Neural crest cell (in vitro differentiated cells): ENCODE measurements at regions not wholly inside any gene's neighbourhood (a gene's known extent, or its start where the extent isn't known, plus 50 kb on each side); places are given as distances from the start of the nearest gene placed in this dataset.
A peak's percentile ranks its signal among the peaks of the same experiment; 100 is the strongest.
"Not testable (repeated sequence)": the region's sequence is repeated elsewhere in the genome, so short reads cannot be mapped to it uniquely, and the experiment has no call there.

Experiments used
- DNase-seq: peaks from one replicate; pipeline ENCODE4 v3.0.0; 2021; ENCODE audit warnings: low read depth, mixed read lengths, low spot score
- H3K27ac Mint-ChIP-seq: one replicate; pipeline ENCODE4 v1.8.0; 2021; ENCODE audit warnings: mild to moderate bottlenecking, mixed read lengths; ENCODE audit not compliant: unreplicated experiment
- H3K27me3 Mint-ChIP-seq: 2 replicates; pipeline ENCODE4 v1.8.0; 2021; ENCODE audit warnings: low read depth, mild to moderate bottlenecking, mixed read lengths
- H3K36me3 Mint-ChIP-seq: 2 replicates; pipeline ENCODE4 v1.8.0; 2021; ENCODE audit warnings: low read depth, mild to moderate bottlenecking, mixed read lengths
- H3K4me1 Mint-ChIP-seq: 2 replicates; pipeline ENCODE4 v1.8.0; 2021; ENCODE audit warnings: mixed read lengths
- H3K4me3 Mint-ChIP-seq: one replicate; pipeline ENCODE4 v1.8.0; 2021; ENCODE audit warnings: mild to moderate bottlenecking, mixed read lengths
- H3K9me3 Mint-ChIP-seq: 2 replicates; pipeline ENCODE4 v1.8.0; 2021; ENCODE audit warnings: mixed read lengths
- TF ChIP-seq, protein P1 (sequence below): fragments of 200-600 bp; sonication (generic); conservative IDR thresholded peaks from 2 replicates; pipeline ENCODE4 v1.5.0; 2021; ENCODE audit warnings: antibody characterized with exemption, mild to moderate bottlenecking

DNA sequence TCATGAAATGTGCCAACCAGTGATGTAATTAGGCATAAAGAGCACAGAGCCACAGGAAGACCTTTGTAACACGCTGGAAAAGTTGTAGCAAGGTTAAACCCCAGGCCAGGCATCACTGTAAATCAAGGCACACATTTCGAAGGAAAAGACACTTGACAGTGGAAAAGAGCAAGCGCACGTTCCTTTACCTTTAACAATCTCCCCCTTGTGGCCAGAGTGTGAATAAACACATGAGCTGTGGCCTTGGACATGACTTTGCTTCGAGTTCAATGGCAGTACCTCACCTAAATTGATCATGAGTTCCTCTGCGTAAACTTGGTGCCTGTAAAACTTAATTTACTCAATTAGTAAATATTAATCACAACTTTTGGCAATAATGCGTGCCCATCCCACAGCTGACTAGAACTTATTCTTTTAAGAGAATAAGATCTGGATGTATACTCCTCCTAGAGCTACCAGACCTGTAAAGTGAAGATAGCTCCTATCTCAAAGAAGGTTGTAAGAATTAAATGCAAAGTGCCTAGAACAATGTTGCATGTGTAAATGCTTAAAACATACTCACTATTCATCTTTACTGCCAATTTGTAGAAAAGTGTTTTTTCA is 757.0 kb upstream of the NECTIN3 start:
- no peak overlapping the region for H3K27ac Mint-ChIP-seq
- TF ChIP-seq, protein P1, sequence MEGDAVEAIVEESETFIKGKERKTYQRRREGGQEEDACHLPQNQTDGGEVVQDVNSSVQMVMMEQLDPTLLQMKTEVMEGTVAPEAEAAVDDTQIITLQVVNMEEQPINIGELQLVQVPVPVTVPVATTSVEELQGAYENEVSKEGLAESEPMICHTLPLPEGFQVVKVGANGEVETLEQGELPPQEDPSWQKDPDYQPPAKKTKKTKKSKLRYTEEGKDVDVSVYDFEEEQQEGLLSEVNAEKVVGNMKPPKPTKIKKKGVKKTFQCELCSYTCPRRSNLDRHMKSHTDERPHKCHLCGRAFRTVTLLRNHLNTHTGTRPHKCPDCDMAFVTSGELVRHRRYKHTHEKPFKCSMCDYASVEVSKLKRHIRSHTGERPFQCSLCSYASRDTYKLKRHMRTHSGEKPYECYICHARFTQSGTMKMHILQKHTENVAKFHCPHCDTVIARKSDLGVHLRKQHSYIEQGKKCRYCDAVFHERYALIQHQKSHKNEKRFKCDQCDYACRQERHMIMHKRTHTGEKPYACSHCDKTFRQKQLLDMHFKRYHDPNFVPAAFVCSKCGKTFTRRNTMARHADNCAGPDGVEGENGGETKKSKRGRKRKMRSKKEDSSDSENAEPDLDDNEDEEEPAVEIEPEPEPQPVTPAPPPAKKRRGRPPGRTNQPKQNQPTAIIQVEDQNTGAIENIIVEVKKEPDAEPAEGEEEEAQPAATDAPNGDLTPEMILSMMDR = peak; percentile 79
- H3K27me3 Mint-ChIP-seq = no peaks in the 10 kb centered on the region
- peak; percentile 51 for DNase-seq
- H3K9me3 Mint-ChIP-seq = no peaks in the 10 kb centered on the region
- peaks cover 4% of the 10 kb centered on the region for H3K4me1 Mint-ChIP-seq
- H3K36me3 Mint-ChIP-seq = no peaks in the 10 kb centered on the region
- no peak overlapping the region for H3K4me3 Mint-ChIP-seq

DNA sequence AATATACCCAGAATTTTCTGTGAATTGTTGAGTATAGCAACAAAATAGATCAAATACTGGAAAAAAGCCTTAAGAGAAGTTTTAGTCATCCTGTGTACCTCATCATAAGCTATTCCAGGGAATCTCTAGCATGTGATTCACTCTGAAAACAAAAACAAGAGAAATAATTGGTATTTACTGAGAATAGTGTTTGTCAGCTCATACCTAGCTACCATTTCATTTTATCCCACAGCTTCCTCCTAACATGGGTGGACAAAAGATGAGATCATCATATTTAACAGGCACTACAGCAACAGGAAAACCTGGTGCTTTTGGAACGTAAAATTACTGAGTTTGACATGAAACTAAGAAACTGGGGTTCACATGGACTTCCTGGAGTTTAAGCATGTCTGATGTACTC is 753.5 kb upstream of the NECTIN3 start:
- no peaks in the 10 kb centered on the region for H3K27me3 Mint-ChIP-seq
- H3K4me3 Mint-ChIP-seq = no peak overlapping the region
- peaks cover 1% of the 10 kb centered on the region for H3K4me1 Mint-ChIP-seq
- no peaks in the 10 kb centered on the region for H3K36me3 Mint-ChIP-seq
- H3K9me3 Mint-ChIP-seq = no peaks in the 10 kb centered on the region
- TF ChIP-seq, protein P1 = no peak
- no peak for DNase-seq
- no peak overlapping the region for H3K27ac Mint-ChIP-seq

DNA sequence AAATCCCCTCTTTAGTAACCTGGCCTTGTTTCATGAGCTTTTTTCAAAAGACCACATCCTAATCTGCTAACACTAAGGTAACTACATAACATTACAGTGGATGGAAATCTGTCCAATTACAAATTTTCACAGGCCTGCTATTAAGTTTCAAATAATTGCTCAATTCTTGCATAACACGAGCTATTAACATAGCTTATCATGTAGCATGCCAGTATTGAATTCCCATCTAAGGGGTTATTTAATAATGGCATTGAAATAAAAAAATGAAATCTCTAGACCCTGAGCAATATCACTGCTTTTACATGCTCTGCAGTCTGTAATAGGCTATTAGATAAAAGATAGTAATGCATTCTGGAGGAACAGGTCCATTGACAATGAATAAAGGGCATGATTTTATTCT is 748.3 kb upstream of the NECTIN3 start:
- H3K27me3 Mint-ChIP-seq = no peaks in the 10 kb centered on the region
- H3K4me1 Mint-ChIP-seq = peaks cover 19% of the 10 kb centered on the region
- H3K4me3 Mint-ChIP-seq = no peak overlapping the region
- TF ChIP-seq, protein P1 = no peak
- no peaks in the 10 kb centered on the region for H3K36me3 Mint-ChIP-seq
- no peak for DNase-seq
- H3K9me3 Mint-ChIP-seq = peaks cover 4% of the 10 kb centered on the region
- H3K27ac Mint-ChIP-seq = no peak overlapping the region

DNA sequence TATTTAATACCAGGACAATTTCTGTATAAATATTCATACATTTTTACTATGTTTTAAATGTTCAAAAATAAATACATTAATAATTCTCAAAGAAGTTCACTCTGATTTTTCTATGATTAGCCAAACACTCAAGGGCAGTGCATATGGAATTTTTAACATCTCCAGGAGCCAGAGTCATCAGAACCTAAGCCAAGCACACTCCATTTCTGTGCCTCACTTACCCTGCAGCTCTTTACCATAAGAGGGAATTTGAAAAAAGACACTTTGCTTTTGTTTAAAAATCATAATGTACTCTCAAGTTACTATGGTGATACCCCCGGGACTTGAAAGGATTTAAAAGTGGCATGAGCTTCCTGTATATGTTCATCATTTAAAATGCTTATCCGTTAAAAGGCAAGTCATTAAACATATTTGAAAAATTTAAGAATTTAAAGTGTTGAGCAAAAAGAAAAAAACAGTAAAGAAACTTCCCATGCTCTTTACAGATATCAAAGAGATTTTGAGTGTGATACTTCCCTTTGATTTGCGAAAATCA is 747.4 kb upstream of the NECTIN3 start:
- TF ChIP-seq, protein P1 = no peak
- Mint-ChIP-seq H3K27me3 (no peaks in the 10 kb centered on the region), H3K36me3 (no peaks in the 10 kb centered on the region), H3K27ac (peak overlapping the region; percentile 87), H3K4me3 (no peak overlapping the region), H3K4me1 (peaks cover 19% of the 10 kb centered on the region), H3K9me3 (peaks cover 5% of the 10 kb centered on the region)
- DNase-seq = no peak

DNA sequence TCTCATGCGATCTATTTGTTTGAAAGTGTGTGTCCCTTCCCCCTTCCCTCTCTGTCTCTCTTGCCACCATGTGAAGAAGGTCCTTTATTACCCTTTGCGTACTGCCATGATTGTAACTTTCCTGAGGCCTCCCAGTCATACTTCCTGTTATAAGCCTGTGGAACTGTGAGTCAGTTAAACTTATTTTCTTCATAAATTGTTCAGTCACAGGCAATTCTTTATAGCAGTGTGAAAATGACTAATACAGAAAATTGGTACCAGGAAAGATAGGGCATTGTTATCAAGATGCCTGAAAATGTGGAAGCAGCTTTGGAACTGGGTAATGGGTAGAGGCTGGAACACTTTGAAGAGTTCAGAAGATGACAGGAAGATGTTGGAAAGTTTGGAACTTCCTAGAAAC is 743.7 kb upstream of the NECTIN3 start:
- H3K27me3 Mint-ChIP-seq = no peaks in the 10 kb centered on the region
- H3K4me3 Mint-ChIP-seq = no peak overlapping the region
- H3K9me3 Mint-ChIP-seq = peaks cover 12% of the 10 kb centered on the region
- TF ChIP-seq, protein P1 = no peak
- peaks cover 19% of the 10 kb centered on the region for H3K4me1 Mint-ChIP-seq
- H3K36me3 Mint-ChIP-seq = no peaks in the 10 kb centered on the region
- H3K27ac Mint-ChIP-seq = no peak overlapping the region
- no peak for DNase-seq

DNA sequence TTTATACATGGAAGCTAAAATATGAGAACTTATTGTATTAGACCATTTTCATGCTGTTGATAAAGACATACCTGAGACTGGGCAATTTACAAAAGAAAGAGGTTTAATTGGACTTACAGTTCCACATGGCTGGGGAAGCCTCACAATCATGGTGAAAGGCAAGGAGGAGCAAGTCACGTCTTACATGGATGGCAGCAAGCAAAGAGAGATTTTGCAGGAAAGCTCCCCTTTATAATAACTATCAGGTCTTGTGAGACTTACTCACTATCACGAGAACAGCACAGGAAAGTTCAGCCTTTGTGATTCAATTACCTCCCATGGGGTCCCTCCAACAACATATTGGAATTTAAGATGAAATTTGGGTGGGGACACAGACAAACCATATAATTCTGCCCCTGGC is 740.1 kb upstream of the NECTIN3 start:
- not testable (repeated sequence) for H3K4me1 Mint-ChIP-seq, H3K27me3 Mint-ChIP-seq, H3K4me3 Mint-ChIP-seq, H3K27ac Mint-ChIP-seq, H3K36me3 Mint-ChIP-seq, DNase-seq
- peaks cover 20% of the 10 kb centered on the region for H3K9me3 Mint-ChIP-seq
